ENCODE measurements at regions not wholly inside any gene's neighbourhood (a gene's known extent, or its start where the extent isn't known, plus 50 kb on each side); places are given as distances from the start of the nearest gene placed in this dataset.

- DNase-seq (ENCODE audit: low spot score) (no peak), ATAC-seq (no peak), FAIRE-seq (no peak)
- H3K27ac ChIP-seq (ENCODE audit: extremely low read length, insufficient read depth, low read length) = no peak overlapping the region
- ChIA-PET POLR2A (no interaction called here), CTCF (ENCODE audit: low intra/inter-chr PET ratio, low total read pairs) (no interaction called here)
- in situ Hi-C loops (cut with HindIII; ENCODE audit: extremely low pct_ligation_motif_present, low pct_unique_long_range_greater_than_20kb) = loop anchor here (25.0 kb wide), 1 partner anchor 253 kb away; no protein-coding TSS in a partner anchor
- H3K9ac ChIP-seq (ENCODE audit: insufficient read depth, low read depth, low read length) = no peak overlapping the region
- WGBS (ENCODE audit: low lambda C conversion rate) = 25% methylated on average over 1 of the region's 1 CpG
- H3K9me3 ChIP-seq (ENCODE audit: low read length) = no peaks in the 10 kb centered on the region
- H4K20me1 ChIP-seq (ENCODE audit: insufficient read depth, low read length) = no peaks in the 10 kb centered on the region
- intact Hi-C loops (cut with micrococcal nuclease; ENCODE audit: unreplicated experiment) = no loop called here
- no TSS peak for BruUV-seq (replicated peaks)
- no peak overlapping the region for H3K4me3 ChIP-seq (replicated peaks in 1 of 3; ENCODE audit: insufficient read depth in 1 of 3, low read depth in 2 of 3, low read length in 3 of 3)
- H3K36me3 ChIP-seq (replicated peaks in 1 of 2; ENCODE audit: control insufficient read depth in 1 of 2, insufficient read depth in 2 of 2, low read length in 2 of 2) = no peaks in the 10 kb centered on the region; a peak in 1 of 5 replicates
- H3K4me1 ChIP-seq (ENCODE audit: insufficient read depth, low read length) = peaks cover 16% of the 10 kb centered on the region
- no peaks in the 10 kb centered on the region for H3K27me3 ChIP-seq (ENCODE audit: control insufficient read depth in 1 of 2, insufficient read depth in 2 of 2, low read length in 2 of 2)
- H2AFZ ChIP-seq (ENCODE audit: low read length) = no peak overlapping the region
- no peak overlapping the region for H3K4me2 ChIP-seq (ENCODE audit: low read depth, low read length)
- peaks cover 35% of the 10 kb centered on the region for H3K79me2 ChIP-seq (ENCODE audit: insufficient read depth, low read length)
- TF ChIP-seq THYN1 (CRISPR knock-in tag; IDR thresholded peaks at IDR 0.05; ENCODE audit: borderline replicate concordance, low read depth) (no peak), ZNF644 (CRISPR knock-in tag; IDR thresholded peaks at IDR 0.05; ENCODE audit: low read depth) (no peak), ZNF337 (CRISPR knock-in tag; IDR thresholded peaks at IDR 0.05; ENCODE audit: borderline replicate concordance, low read depth) (no peak), SATB2 (CRISPR knock-in tag; IDR thresholded peaks at IDR 0.05) (no peak), MXI1 (IDR thresholded peaks at IDR 0.05; ENCODE audit: borderline replicate concordance, low read depth, low read length) (no peak), SRSF1 (optimal IDR thresholded peaks at IDR 0.05; ENCODE audit: low read depth, low read length) (no peak), ZNF317 (CRISPR knock-in tag; IDR thresholded peaks at IDR 0.05) (no peak), HOXA9 (CRISPR knock-in tag; IDR thresholded peaks at IDR 0.05; ENCODE audit: borderline replicate concordance) (no peak), NFKBIZ (CRISPR knock-in tag; IDR thresholded peaks at IDR 0.05) (no peak), PITX1 (CRISPR knock-in tag; IDR thresholded peaks at IDR 0.05) (no peak), FOXK1 (CRISPR knock-in tag; IDR thresholded peaks at IDR 0.05; ENCODE audit: borderline replicate concordance, low read depth) (no peak), KAT7 (CRISPR knock-in tag; IDR thresholded peaks at IDR 0.05; ENCODE audit: borderline replicate concordance) (no peak), PAF1 (CRISPR knock-in tag; IDR thresholded peaks at IDR 0.05) (no peak), CREB1 (IDR thresholded peaks at IDR 0.05) (no peak), CREB1 (CRISPR knock-in tag; IDR thresholded peaks at IDR 0.05) (no peak), TFDP2 (CRISPR knock-in tag; IDR thresholded peaks at IDR 0.05) (no peak), ZNF788 (CRISPR knock-in tag; IDR thresholded peaks at IDR 0.05; ENCODE audit: borderline replicate concordance) (no peak)
- TF ChIP-seq, protein P1, sequence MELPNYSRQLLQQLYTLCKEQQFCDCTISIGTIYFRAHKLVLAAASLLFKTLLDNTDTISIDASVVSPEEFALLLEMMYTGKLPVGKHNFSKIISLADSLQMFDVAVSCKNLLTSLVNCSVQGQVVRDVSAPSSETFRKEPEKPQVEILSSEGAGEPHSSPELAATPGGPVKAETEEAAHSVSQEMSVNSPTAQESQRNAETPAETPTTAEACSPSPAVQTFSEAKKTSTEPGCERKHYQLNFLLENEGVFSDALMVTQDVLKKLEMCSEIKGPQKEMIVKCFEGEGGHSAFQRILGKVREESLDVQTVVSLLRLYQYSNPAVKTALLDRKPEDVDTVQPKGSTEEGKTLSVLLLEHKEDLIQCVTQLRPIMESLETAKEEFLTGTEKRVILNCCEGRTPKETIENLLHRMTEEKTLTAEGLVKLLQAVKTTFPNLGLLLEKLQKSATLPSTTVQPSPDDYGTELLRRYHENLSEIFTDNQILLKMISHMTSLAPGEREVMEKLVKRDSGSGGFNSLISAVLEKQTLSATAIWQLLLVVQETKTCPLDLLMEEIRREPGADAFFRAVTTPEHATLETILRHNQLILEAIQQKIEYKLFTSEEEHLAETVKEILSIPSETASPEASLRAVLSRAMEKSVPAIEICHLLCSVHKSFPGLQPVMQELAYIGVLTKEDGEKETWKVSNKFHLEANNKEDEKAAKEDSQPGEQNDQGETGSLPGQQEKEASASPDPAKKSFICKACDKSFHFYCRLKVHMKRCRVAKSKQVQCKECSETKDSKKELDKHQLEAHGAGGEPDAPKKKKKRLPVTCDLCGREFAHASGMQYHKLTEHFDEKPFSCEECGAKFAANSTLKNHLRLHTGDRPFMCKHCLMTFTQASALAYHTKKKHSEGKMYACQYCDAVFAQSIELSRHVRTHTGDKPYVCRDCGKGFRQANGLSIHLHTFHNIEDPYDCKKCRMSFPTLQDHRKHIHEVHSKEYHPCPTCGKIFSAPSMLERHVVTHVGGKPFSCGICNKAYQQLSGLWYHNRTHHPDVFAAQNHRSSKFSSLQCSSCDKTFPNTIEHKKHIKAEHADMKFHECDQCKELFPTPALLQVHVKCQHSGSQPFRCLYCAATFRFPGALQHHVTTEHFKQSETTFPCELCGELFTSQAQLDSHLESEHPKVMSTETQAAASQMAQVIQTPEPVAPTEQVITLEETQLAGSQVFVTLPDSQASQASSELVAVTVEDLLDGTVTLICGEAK (IDR thresholded peaks at IDR 0.05) = no peak
- TF ChIP-seq, protein P1 (CRISPR knock-in tag; IDR thresholded peaks at IDR 0.05) = no peak
These were observed 564.6 kb upstream of the DIPK2B start for GRCh38 chrX:45765281-45765680.
